ENCODE measurements at regions not wholly inside any gene's neighbourhood (a gene's known extent, or its start where the extent isn't known, plus 50 kb on each side); places are given as distances from the start of the nearest gene placed in this dataset.

- no peak overlapping the region for H3K4me2 ChIP-seq (ENCODE audit: low read length)
- TF ChIP-seq CTCF (IDR thresholded peaks at IDR 0.05 in 2 of 3, conservative IDR thresholded peaks at IDR 0.05 in 1 of 3; ENCODE audit: borderline replicate concordance in 1 of 3, insufficient read depth in 1 of 3, low read depth in 2 of 3, low read length in 2 of 3) (0 out of 6 replicates have a peak, but pooled peaks of 1 of the 3 experiments have one; percentile 11), JUND (IDR thresholded peaks at IDR 0.05) (no peak)
- no peak overlapping the region for H3K4me3 ChIP-seq (replicated peaks in 1 of 2; ENCODE audit: low read depth in 1 of 2, low read length in 2 of 2)
- intact Hi-C loops (cut with micrococcal nuclease): no loop called here
- CTCF ChIA-PET: no interaction called here
- H3K9me3 ChIP-seq (ENCODE audit: control insufficient read depth in 1 of 2, insufficient read depth in 1 of 2, low read depth in 1 of 2, low read length in 2 of 2): no peaks in the 10 kb centered on the region
- no peaks in the 10 kb centered on the region for H3K79me2 ChIP-seq (ENCODE audit: insufficient read depth, low read length)
- ATAC-seq (0 out of 2 replicates have a peak, but pooled peaks have one; percentile 44), DNase-seq (ENCODE audit: low read depth, low spot score) (peak; percentile 2)
- no TSS peak for BruUV-seq (replicated peaks)
- no peaks in the 10 kb centered on the region for H3K4me1 ChIP-seq (ENCODE audit: control insufficient read depth in 1 of 2, insufficient read depth in 2 of 2, low read length in 2 of 2)
- no peaks in the 10 kb centered on the region; a peak in 2 of 4 replicates for H3K36me3 ChIP-seq (ENCODE audit: control insufficient read depth in 1 of 2, insufficient read depth in 2 of 2, low read length in 2 of 2)
- no peaks in the 10 kb centered on the region for H3K9me2 ChIP-seq (ENCODE audit: insufficient read depth)
- H4K20me1 ChIP-seq (ENCODE audit: insufficient read depth): no peaks in the 10 kb centered on the region
- H2AFZ ChIP-seq (ENCODE audit: low read depth, low read length, poor library complexity, severe bottlenecking): no peak overlapping the region
- no peaks in the 10 kb centered on the region for H3K27me3 ChIP-seq (ENCODE audit: insufficient read depth, low read length)
- H3K27ac ChIP-seq (ENCODE audit: low read depth, low read length): no peak overlapping the region
- no peak overlapping the region for H3K9ac ChIP-seq (ENCODE audit: low read length)
- RAD21 ChIA-PET (ENCODE audit: low non-redundant PET in 1 of 2, low total read pairs in 2 of 2, uncharacterized antibody in 2 of 2, unreplicated experiment in 2 of 2): no interaction called here
- POLR2A ChIA-PET: no interaction called here
Observed at GRCh38 chrX:131746491-131746968, 202.7 kb downstream of the OR13H1 start.

GRCh38 chrX:131747173-131747572 lies 203.3 kb downstream of the OR13H1 start:
- H3K9me3 ChIP-seq (ENCODE audit: control insufficient read depth in 1 of 2, insufficient read depth in 1 of 2, low read depth in 1 of 2, low read length in 2 of 2): no peaks in the 10 kb centered on the region
- H3K27ac ChIP-seq (ENCODE audit: low read depth, low read length): no peak overlapping the region
- H3K79me2 ChIP-seq (ENCODE audit: insufficient read depth, low read length): no peaks in the 10 kb centered on the region
- POLR2A ChIA-PET: no interaction called here
- no TSS peak for BruUV-seq (replicated peaks)
- intact Hi-C loops (cut with micrococcal nuclease): no loop called here
- H3K9ac ChIP-seq (ENCODE audit: low read length): no peak overlapping the region
- ATAC-seq (no peak), DNase-seq (ENCODE audit: low read depth, low spot score) (no peak)
- H3K36me3 ChIP-seq (ENCODE audit: control insufficient read depth in 1 of 2, insufficient read depth in 2 of 2, low read length in 2 of 2): no peaks in the 10 kb centered on the region; a peak in 2 of 4 replicates
- H2AFZ ChIP-seq (ENCODE audit: low read depth, low read length, poor library complexity, severe bottlenecking): no peak overlapping the region
- H3K4me3 ChIP-seq (replicated peaks in 1 of 2; ENCODE audit: low read depth in 1 of 2, low read length in 2 of 2): no peak overlapping the region
- RAD21 ChIA-PET (ENCODE audit: low non-redundant PET in 1 of 2, low total read pairs in 2 of 2, uncharacterized antibody in 2 of 2, unreplicated experiment in 2 of 2): no interaction called here
- no peaks in the 10 kb centered on the region for H4K20me1 ChIP-seq (ENCODE audit: insufficient read depth)
- no peaks in the 10 kb centered on the region for H3K27me3 ChIP-seq (ENCODE audit: insufficient read depth, low read length)
- TF ChIP-seq YY1 (IDR thresholded peaks at IDR 0.05; ENCODE audit: extremely low read depth, insufficient replicate concordance, low read depth, low read length) (no peak), EGR1 (IDR thresholded peaks at IDR 0.05; ENCODE audit: low read depth) (no peak), TCF7L2 (IDR thresholded peaks at IDR 0.05; ENCODE audit: borderline replicate concordance, extremely low read depth, insufficient read depth, insufficient read length) (no peak), EZH2phosphoT487 (IDR thresholded peaks at IDR 0.05; ENCODE audit: borderline replicate concordance) (no peak), RAD21 (IDR thresholded peaks at IDR 0.05; ENCODE audit: low read depth) (no peak), REST (IDR thresholded peaks at IDR 0.05; ENCODE audit: low read depth) (no peak), CTCF (IDR thresholded peaks at IDR 0.05 in 2 of 3, conservative IDR thresholded peaks at IDR 0.05 in 1 of 3; ENCODE audit: borderline replicate concordance in 1 of 3, insufficient read depth in 1 of 3, low read depth in 2 of 3, low read length in 2 of 3) (no peak), ZNF274 (IDR thresholded peaks at IDR 0.05; ENCODE audit: low read depth, low read length) (no peak), FOSL1 (IDR thresholded peaks at IDR 0.05; ENCODE audit: low read depth) (no peak), SIN3A (IDR thresholded peaks at IDR 0.05; ENCODE audit: low read depth) (no peak)
- CTCF ChIA-PET: no interaction called here
- H3K4me1 ChIP-seq (ENCODE audit: control insufficient read depth in 1 of 2, insufficient read depth in 2 of 2, low read length in 2 of 2): no peaks in the 10 kb centered on the region
- no peak overlapping the region for H3K4me2 ChIP-seq (ENCODE audit: low read length)
- no peaks in the 10 kb centered on the region for H3K9me2 ChIP-seq (ENCODE audit: insufficient read depth)
